HCT116 (cell line): ENCODE measurements at regions not wholly inside any gene's neighbourhood (a gene's known extent, or its start where the extent isn't known, plus 50 kb on each side); places are given as distances from the start of the nearest gene placed in this dataset.

Experiments
- ATAC-seq: fragments of 200-7000 bp; cut with Tn5 transposase; 2 replicates; pipeline ENCODE4 v1.9.1; 2020; ENCODE audit warnings: mild to moderate bottlenecking, moderate library complexity
- BruUV-seq: library from RNA; stranded (reverse); fragments of 400-500 nt; replicated peaks from 2 replicates; lab custom pipeline; 2021; lab: Mats Ljungman, UMichigan
- CTCF ChIA-PET: fragments of 300-600 bp; sonication (Branson Sonifier 250); formaldehyde crosslinking; loops from one replicate; lab custom pipeline; 2021; ENCODE audit warnings: antibody characterized with exemption; lab: Charles Lee
- POLR2A ChIA-PET: fragments of 300-600, 350-600 bp; sonication (Branson Sonifier 250); formaldehyde crosslinking; loops from one replicate; lab custom pipeline; 2021; ENCODE audit warnings: antibody characterized with exemption; lab: Charles Lee
- RAD21 ChIA-PET, 2 experiments: fragments of 300-600 bp; sonication (Branson Sonifier 250); formaldehyde crosslinking; loops; one replicate each; lab custom pipeline; 2023; ENCODE audit warnings: low total read pairs in 2 of 2; ENCODE audit not compliant: uncharacterized antibody in 2 of 2, unreplicated experiment in 2 of 2, low non-redundant PET in 1 of 2; lab: Charles Lee
- DNase-seq: peaks from one replicate; pipeline ENCODE4 v3.0.0-alpha.2; 2010; ENCODE audit warnings: low read depth, low spot score
- H2AFZ ChIP-seq: fragments of 200-600 bp; shearing (Covaris generic), sonication (generic); 2 replicates; pipeline ENCODE4 v1.6.1; 2017; ENCODE audit warnings: low read depth, mixed run types, mixed read lengths, antibody characterized with exemption, low read length; ENCODE audit not compliant: poor library complexity, severe bottlenecking
- H3K27ac ChIP-seq: 2 replicates; pipeline ENCODE4 v1.5.1; 2012; ENCODE audit warnings: low read depth, low read length
- H3K27me3 ChIP-seq: fragments of 200-600 bp; sonication (generic); 2 replicates; pipeline ENCODE4 v1.6.1; 2016; ENCODE audit warnings: mixed run types, low read length, mixed read lengths; ENCODE audit not compliant: insufficient read depth
- H3K36me3 ChIP-seq, 2 experiments: fragments of 200-500 bp in 1 of 2; fragments of 200-600 bp in 1 of 2; sonication (Bioruptor generic) in 1 of 2; sonication (generic) in 1 of 2; 2 replicates each; pipeline versions ENCODE4 v1.5.1 to v1.6.1; 2014 to 2016; ENCODE audit warnings: low read length in 2 of 2, inconsistent platforms in 1 of 2, mixed read lengths in 1 of 2, mixed run types in 1 of 2; ENCODE audit not compliant: insufficient read depth in 2 of 2, control insufficient read depth in 1 of 2
- H3K4me1 ChIP-seq, 2 experiments: fragments of 200-600 bp in 1 of 2; sonication (generic) in 1 of 2; 2 replicates each; pipeline versions ENCODE4 v1.5.1 to v1.6.1; 2012 to 2017; ENCODE audit warnings: low read length in 2 of 2, inconsistent platforms in 1 of 2, mild to moderate bottlenecking in 1 of 2, mixed read lengths in 1 of 2, mixed run types in 1 of 2, moderate library complexity in 1 of 2; ENCODE audit not compliant: insufficient read depth in 2 of 2, control insufficient read depth in 1 of 2
- H3K4me2 ChIP-seq: fragments of 200-600 bp; sonication (generic); 2 replicates; pipeline ENCODE4 v1.6.1; 2017; ENCODE audit warnings: mixed run types, low read length, mixed read lengths
- H3K4me3 ChIP-seq, 2 experiments: fragments of 200-600 bp in 1 of 2; sonication (generic) in 1 of 2; replicated peaks in 1 of 2; 2 replicates each; pipeline ENCODE4 v1.5.1; 2011 to 2016; ENCODE audit warnings: low read length in 2 of 2, control low read depth in 1 of 2, low read depth in 1 of 2, mild to moderate bottlenecking in 1 of 2, mixed read lengths in 1 of 2, mixed run types in 1 of 2
- H3K79me2 ChIP-seq: fragments of 200-600 bp; sonication (generic); 2 replicates; pipeline ENCODE4 v1.6.1; 2017; ENCODE audit warnings: mild to moderate bottlenecking, mixed run types, low read length, moderate library complexity, mixed read lengths; ENCODE audit not compliant: insufficient read depth
- H3K9ac ChIP-seq: fragments of 200-600 bp; sonication (generic); 2 replicates; pipeline ENCODE4 v1.6.1; 2016; ENCODE audit warnings: low read length, mixed read lengths
- H3K9me2 ChIP-seq: fragments of 200-600 bp; sonication (generic), shearing (Covaris generic); 2 replicates; pipeline ENCODE4 v1.6.1; 2017; ENCODE audit warnings: mixed run types, mild to moderate bottlenecking, moderate library complexity; ENCODE audit not compliant: insufficient read depth
- H3K9me3 ChIP-seq, 2 experiments: fragments of 200-500 bp in 1 of 2; fragments of 200-600 bp in 1 of 2; sonication (Bioruptor generic) in 1 of 2; sonication (generic) in 1 of 2; 2 replicates each; pipeline ENCODE4 v1.6.1; 2014 to 2017; ENCODE audit warnings: low read length in 2 of 2, mixed read lengths in 2 of 2, inconsistent platforms in 1 of 2, low read depth in 1 of 2, mild to moderate bottlenecking in 1 of 2, mixed run types in 1 of 2, moderate library complexity in 1 of 2; ENCODE audit not compliant: control insufficient read depth in 1 of 2, insufficient read depth in 1 of 2
- H4K20me1 ChIP-seq: fragments of 200-600 bp; sonication (generic), shearing (Covaris generic); 2 replicates; pipeline ENCODE4 v1.6.1; 2017; ENCODE audit warnings: mixed run types, mild to moderate bottlenecking, moderate library complexity; ENCODE audit not compliant: insufficient read depth
- ATF3 ChIP-seq: IDR thresholded peaks from 2 replicates; pipeline ENCODE4 v1.6.1; 2012
- CBX3 ChIP-seq: IDR thresholded peaks from 2 replicates; pipeline ENCODE4 v1.6.1; 2012; ENCODE audit warnings: low read depth
- CEBPB ChIP-seq: IDR thresholded peaks from 2 replicates; pipeline ENCODE4 v1.6.1; 2012; ENCODE audit warnings: low read depth
- CTCF ChIP-seq, 3 experiments: fragments of 200-600 bp in 1 of 3; sonication (generic) in 1 of 3; IDR thresholded peaks in 2 of 3; conservative IDR thresholded peaks in 1 of 3; 2 replicates each; pipeline ENCODE4 v1.5.1; 2012 to 2017; ENCODE audit warnings: low read depth in 2 of 3, low read length in 2 of 3, antibody characterized with exemption in 1 of 3, borderline replicate concordance in 1 of 3, control low read depth in 1 of 3, mild to moderate bottlenecking in 1 of 3, mixed read lengths in 1 of 3, mixed run types in 1 of 3, moderate library complexity in 1 of 3; ENCODE audit not compliant: insufficient read depth in 1 of 3
- EGR1 ChIP-seq: IDR thresholded peaks from 2 replicates; pipeline ENCODE4 v1.6.1; 2012; ENCODE audit warnings: low read depth
- ELF1 ChIP-seq: IDR thresholded peaks from 2 replicates; pipeline ENCODE4 v1.6.1; 2012; ENCODE audit warnings: low read depth, borderline replicate concordance
- EZH2 ChIP-seq: fragments of 200-600 bp; sonication (generic); IDR thresholded peaks from 2 replicates; pipeline ENCODE4 v1.6.1; 2017; ENCODE audit warnings: antibody characterized with exemption, mixed run types
- EZH2phosphoT487 ChIP-seq: fragments of 200-600 bp; IDR thresholded peaks from 2 replicates; pipeline ENCODE4 v1.6.1; 2018; ENCODE audit warnings: antibody characterized with exemption, borderline replicate concordance
- FOSL1 ChIP-seq: IDR thresholded peaks from 2 replicates; pipeline ENCODE4 v1.6.1; 2012; ENCODE audit warnings: low read depth
- JUND ChIP-seq: IDR thresholded peaks from 2 replicates; pipeline ENCODE4 v1.6.1; 2012
- MAX ChIP-seq: IDR thresholded peaks from 2 replicates; pipeline ENCODE4 v1.6.1; 2012
- POLR2A ChIP-seq: IDR thresholded peaks from 2 replicates; pipeline ENCODE4 v1.7.0; 2011; ENCODE audit warnings: borderline replicate concordance; ENCODE audit not compliant: insufficient read depth, insufficient read length; ENCODE audit errors: extremely low read depth
- RAD21 ChIP-seq: IDR thresholded peaks from 2 replicates; pipeline ENCODE4 v1.6.1; 2012; ENCODE audit warnings: low read depth, mild to moderate bottlenecking
- REST ChIP-seq: IDR thresholded peaks from 2 replicates; pipeline ENCODE4 v1.6.1; 2012; ENCODE audit warnings: low read depth
- SIN3A ChIP-seq: IDR thresholded peaks from 2 replicates; pipeline ENCODE4 v1.6.1; 2012; ENCODE audit warnings: low read depth
- TCF7L2 ChIP-seq: IDR thresholded peaks from 2 replicates; pipeline ENCODE4 v1.7.0; 2011; ENCODE audit warnings: borderline replicate concordance, inconsistent platforms; ENCODE audit not compliant: insufficient read depth, insufficient read length; ENCODE audit errors: extremely low read depth
- YY1 ChIP-seq: IDR thresholded peaks from 2 replicates; pipeline ENCODE4 v1.6.1; 2011; ENCODE audit warnings: low read length, low read depth, moderate library complexity, mild to moderate bottlenecking; ENCODE audit not compliant: insufficient replicate concordance; ENCODE audit errors: extremely low read depth
- ZBTB33 ChIP-seq: IDR thresholded peaks from 2 replicates; pipeline ENCODE4 v1.6.1; 2011; ENCODE audit warnings: mild to moderate bottlenecking, low read length, moderate library complexity; ENCODE audit not compliant: insufficient replicate concordance; ENCODE audit errors: extremely low read depth
- ZFX ChIP-seq: fragments of 450-650 bp; IDR thresholded peaks from 2 replicates; pipeline ENCODE4 v1.6.1; 2017
- intact Hi-C: fragments of 100-400 bp; cut with micrococcal nuclease; formaldehyde crosslinking; loops from 2 replicates; pipeline ENCODE4 v1.10.0; 2022

- Histone ChIP-seq H3K9me3 (peaks cover 5 to 6% of the 10 kb centered on the region in 2 experiments; a peak in 2 of 4 replicates), H3K36me3 (no peaks in the 10 kb centered on the region), H3K4me1 (no peaks in the 10 kb centered on the region), H2AFZ (no peak overlapping the region), H3K9ac (no peak overlapping the region), H3K27ac (no peak overlapping the region), H3K27me3 (no peaks in the 10 kb centered on the region), H3K9me2 (no peaks in the 10 kb centered on the region), H3K4me3 (no peak overlapping the region), H4K20me1 (no peaks in the 10 kb centered on the region), H3K79me2 (no peaks in the 10 kb centered on the region), H3K4me2 (no peak overlapping the region)
- RAD21 ChIA-PET, result no interaction called here
- DNase-seq, result no peak
- no peak for ATAC-seq
- intact Hi-C loops, result no loop called here
- POLR2A ChIA-PET, result no interaction called here
- BruUV-seq, result no TSS peak
- CTCF ChIA-PET, result no interaction called here
- no peak for TF ChIP-seq EGR1
- TF ChIP-seq TCF7L2, result no peak
- no peak for TF ChIP-seq CTCF (IDR thresholded peaks at IDR 0.05 in 2 of 3, conservative IDR thresholded peaks at IDR 0.05 in 1 of 3; ENCODE audit: borderline replicate concordance in 1 of 3, insufficient read depth in 1 of 3, low read depth in 2 of 3, low read length in 2 of 3)
- no peak for TF ChIP-seq ELF1
- no peak for TF ChIP-seq SIN3A
- no peak for TF ChIP-seq POLR2A
- TF ChIP-seq ATF3, result no peak
- no peak for TF ChIP-seq FOSL1
- TF ChIP-seq JUND, result no peak
- TF ChIP-seq YY1, result no peak
- TF ChIP-seq RAD21, result no peak
- no peak for TF ChIP-seq ZBTB33
- TF ChIP-seq EZH2phosphoT487, result no peak
- no peak for TF ChIP-seq REST
- no peak for TF ChIP-seq ZFX
- TF ChIP-seq MAX, result no peak
- TF ChIP-seq CEBPB, result no peak
- no peak for TF ChIP-seq CBX3
- TF ChIP-seq EZH2, result no peak
These were observed 311.3 kb downstream of the LRRIQ3 start for GRCh38 chr1:73886716-73887115.
